NB4 (cell line): ENCODE measurements at regions not wholly inside any gene's neighbourhood (a gene's known extent, or its start where the extent isn't known, plus 50 kb on each side); places are given as distances from the start of the nearest gene placed in this dataset.
"Not testable (repeated sequence)": the region's sequence is repeated elsewhere in the genome, so short reads cannot be mapped to it uniquely, and the experiment has no call there.

Source experiments
- DNase-seq: peaks from one replicate; pipeline ENCODE4 v3.0.0; 2010; ENCODE audit warnings: low read depth
- H3K4me3 ChIP-seq: one replicate; pipeline ENCODE4 v1.5.1; 2011; ENCODE audit warnings: mild to moderate bottlenecking, low read depth, low read length, moderate library complexity
- CTCF ChIP-seq: IDR thresholded peaks from one replicate; pipeline ENCODE4 v1.5.1; 2012; ENCODE audit warnings: low read depth, low read length
- MAX ChIP-seq: IDR thresholded peaks from 2 replicates; pipeline ENCODE4 v1.6.1; 2011; ENCODE audit warnings: low read depth, low read length
- MYC ChIP-seq: IDR thresholded peaks from 2 replicates; pipeline ENCODE4 v1.6.1; 2011; ENCODE audit warnings: low read depth, low read length
- POLR2A ChIP-seq: IDR thresholded peaks from 2 replicates; pipeline ENCODE4 v1.6.1; 2011; ENCODE audit warnings: mild to moderate bottlenecking; ENCODE audit not compliant: insufficient read length; ENCODE audit errors: extremely low read depth

GRCh38 chr9:95696701-95697100 is 178.8 kb upstream of the ERCC6L2 start:
- no peak overlapping the region for H3K4me3 ChIP-seq
- TF ChIP-seq POLR2A (no peak), MYC (no peak), CTCF (no peak), MAX (no peak)
- DNase-seq, result no peak

GRCh38 chr9:95691435-95691834 is 174.7 kb upstream of the PTCH1 start:
- TF ChIP-seq POLR2A, result no peak
- TF ChIP-seq CTCF, result no peak
- TF ChIP-seq MAX, result no peak
- TF ChIP-seq MYC, result no peak
- H3K4me3 ChIP-seq, result no peak overlapping the region
- no peak for DNase-seq

- H3K4me3 ChIP-seq, result no peak overlapping the region
- TF ChIP-seq CTCF (no peak), POLR2A (no peak), MAX (no peak), MYC (no peak)
- no peak for DNase-seq
These were observed 172.9 kb upstream of the PTCH1 start for GRCh38 chr9:95689669-95690068.

- TF ChIP-seq POLR2A (no peak), MAX (no peak), CTCF (no peak), MYC (no peak)
- DNase-seq, result no peak
- no peak overlapping the region for H3K4me3 ChIP-seq
These were observed 167.7 kb upstream of the PTCH1 start for GRCh38 chr9:95684516-95684915.

GRCh38 chr9:95680306-95680705 is 163.5 kb upstream of the PTCH1 start:
- not testable (repeated sequence) for DNase-seq, H3K4me3 ChIP-seq

- DNase-seq, result no peak
- H3K4me3 ChIP-seq, result no peak overlapping the region
- no peak for TF ChIP-seq MAX
- TF ChIP-seq CTCF, result no peak
- no peak for TF ChIP-seq MYC
- TF ChIP-seq POLR2A, result no peak
These were observed 163.1 kb upstream of the PTCH1 start for GRCh38 chr9:95679874-95680273.
